Duodenal mucosa (tissue), 2 donors: ENCODE measurements at regions not wholly inside any gene's neighbourhood (a gene's known extent, or its start where the extent isn't known, plus 50 kb on each side); places are given as distances from the start of the nearest gene placed in this dataset.

Source experiments
- H3K27ac ChIP-seq: one replicate; pipeline ENCODE4 v1.7.0; 2013; ENCODE audit warnings: low read depth, low read length
- H3K27me3 ChIP-seq, 2 donors: one replicate each; pipeline ENCODE4 v1.7.0; 2013; ENCODE audit warnings: low read length in 2 of 2, control low read depth in 1 of 2; ENCODE audit not compliant: insufficient read depth in 2 of 2, control insufficient read depth in 1 of 2
- H3K36me3 ChIP-seq, 2 donors: one replicate each; pipeline ENCODE4 v1.7.0; 2013; ENCODE audit warnings: low read length in 2 of 2, control low read depth in 1 of 2; ENCODE audit not compliant: insufficient read depth in 2 of 2, control insufficient read depth in 1 of 2
- H3K4me1 ChIP-seq, 2 donors: one replicate each; pipeline ENCODE4 v1.7.0; 2013; ENCODE audit warnings: low read length in 2 of 2, control low read depth in 1 of 2; ENCODE audit not compliant: insufficient read depth in 2 of 2, control insufficient read depth in 1 of 2
- H3K4me3 ChIP-seq, 2 donors: one replicate each; pipeline ENCODE4 v1.7.0; 2013; ENCODE audit warnings: low read length in 2 of 2, low read depth in 1 of 2
- H3K9ac ChIP-seq, 2 donors: one replicate each; pipeline ENCODE4 v1.7.0; 2013; ENCODE audit warnings: low read length in 2 of 2, low read depth in 1 of 2
- H3K9me3 ChIP-seq, 2 donors: one replicate each; pipeline ENCODE4 v1.7.0; 2013; ENCODE audit warnings: low read length in 2 of 2, control low read depth in 1 of 2; ENCODE audit not compliant: control insufficient read depth in 1 of 2

GRCh38 chr1:184299796-184300195 lies 87.0 kb upstream of the C1orf21 start:
- Histone ChIP-seq H3K36me3 (no peaks in the 10 kb centered on the region), H3K9ac (no peak overlapping the region), H3K4me3 (no peak overlapping the region), H3K27ac (no peak overlapping the region), H3K9me3 (peaks cover 0 to 2% of the 10 kb centered on the region in 2 donors), H3K4me1 (peaks cover 7% of the 10 kb centered on the region in 2 donors), H3K27me3 (no peaks in the 10 kb centered on the region)

GRCh38 chr1:184300446-184300845 lies 86.4 kb upstream of the C1orf21 start:
- Histone ChIP-seq H3K27me3 (no peaks in the 10 kb centered on the region), H3K4me3 (no peak overlapping the region), H3K27ac (no peak overlapping the region), H3K9me3 (peaks cover 0 to 2% of the 10 kb centered on the region in 2 donors), H3K36me3 (no peaks in the 10 kb centered on the region), H3K9ac (no peak overlapping the region), H3K4me1 (peaks cover 7% of the 10 kb centered on the region in 2 donors)

- no peaks in the 10 kb centered on the region for H3K27me3 ChIP-seq
- no peak overlapping the region for H3K4me3 ChIP-seq
- peaks cover 7% of the 10 kb centered on the region in 2 donors for H3K4me1 ChIP-seq
- H3K27ac ChIP-seq: no peak overlapping the region
- H3K36me3 ChIP-seq: no peaks in the 10 kb centered on the region
- no peak overlapping the region for H3K9ac ChIP-seq
- peaks cover 0 to 2% of the 10 kb centered on the region in 2 donors for H3K9me3 ChIP-seq
These were observed 85.6 kb upstream of the C1orf21 start for GRCh38 chr1:184301227-184301626.

GRCh38 chr1:184302346-184302745 lies 84.5 kb upstream of the C1orf21 start:
- H3K36me3 ChIP-seq: no peaks in the 10 kb centered on the region
- no peaks in the 10 kb centered on the region for H3K4me1 ChIP-seq
- no peaks in the 10 kb centered on the region for H3K27me3 ChIP-seq
- no peak overlapping the region for H3K27ac ChIP-seq
- no peak overlapping the region for H3K4me3 ChIP-seq
- H3K9ac ChIP-seq: no peak overlapping the region
- peaks cover 0 to 2% of the 10 kb centered on the region in 2 donors for H3K9me3 ChIP-seq

GRCh38 chr1:184310157-184310819 lies 76.5 kb upstream of the C1orf21 start:
- Histone ChIP-seq H3K9me3 (no peaks in the 10 kb centered on the region), H3K27me3 (no peaks in the 10 kb centered on the region), H3K4me1 (no peaks in the 10 kb centered on the region), H3K36me3 (no peaks in the 10 kb centered on the region), H3K27ac (no peak overlapping the region), H3K9ac (no peak overlapping the region), H3K4me3 (no peak overlapping the region)

GRCh38 chr1:184311580-184311979 lies 75.2 kb upstream of the C1orf21 start:
- peaks cover 0 to 3% of the 10 kb centered on the region in 2 donors for H3K4me1 ChIP-seq
- no peaks in the 10 kb centered on the region for H3K36me3 ChIP-seq
- no peaks in the 10 kb centered on the region for H3K9me3 ChIP-seq
- H3K4me3 ChIP-seq: no peak overlapping the region
- no peak overlapping the region for H3K9ac ChIP-seq
- no peaks in the 10 kb centered on the region for H3K27me3 ChIP-seq
- no peak overlapping the region for H3K27ac ChIP-seq

GRCh38 chr1:184315254-184315653 lies 71.6 kb upstream of the C1orf21 start:
- Histone ChIP-seq H3K9ac (no peak overlapping the region), H3K4me3 (no peak overlapping the region), H3K27me3 (no peaks in the 10 kb centered on the region), H3K36me3 (no peaks in the 10 kb centered on the region), H3K4me1 (peaks cover 0 to 3% of the 10 kb centered on the region in 2 donors), H3K27ac (no peak overlapping the region), H3K9me3 (no peaks in the 10 kb centered on the region)

- H3K4me1 ChIP-seq: peaks cover 0 to 3% of the 10 kb centered on the region in 2 donors
- H3K27me3 ChIP-seq: no peaks in the 10 kb centered on the region
- no peak overlapping the region for H3K27ac ChIP-seq
- H3K9ac ChIP-seq: no peak overlapping the region
- no peaks in the 10 kb centered on the region for H3K36me3 ChIP-seq
- H3K9me3 ChIP-seq: no peaks in the 10 kb centered on the region
- H3K4me3 ChIP-seq: no peak overlapping the region
These were observed 67.0 kb upstream of the C1orf21 start for GRCh38 chr1:184319879-184320278.

- no peak overlapping the region for H3K27ac ChIP-seq
- H3K9ac ChIP-seq: no peak overlapping the region
- no peaks in the 10 kb centered on the region for H3K4me1 ChIP-seq
- H3K36me3 ChIP-seq: no peaks in the 10 kb centered on the region
- no peaks in the 10 kb centered on the region for H3K9me3 ChIP-seq
- no peaks in the 10 kb centered on the region for H3K27me3 ChIP-seq
- H3K4me3 ChIP-seq: no peak overlapping the region
These were observed 64.6 kb upstream of the C1orf21 start for GRCh38 chr1:184322253-184322652.

- Histone ChIP-seq H3K9ac (no peak overlapping the region), H3K27me3 (no peaks in the 10 kb centered on the region), H3K4me3 (no peak overlapping the region), H3K9me3 (no peaks in the 10 kb centered on the region), H3K36me3 (no peaks in the 10 kb centered on the region), H3K27ac (no peak overlapping the region), H3K4me1 (peaks cover 10 to 12% of the 10 kb centered on the region in 2 donors)
These were observed 61.9 kb upstream of the C1orf21 start for GRCh38 chr1:184324972-184325371.
